ENCODE measurements at regions not wholly inside any gene's neighbourhood (a gene's known extent, or its start where the extent isn't known, plus 50 kb on each side); places are given as distances from the start of the nearest gene placed in this dataset.

DNA sequence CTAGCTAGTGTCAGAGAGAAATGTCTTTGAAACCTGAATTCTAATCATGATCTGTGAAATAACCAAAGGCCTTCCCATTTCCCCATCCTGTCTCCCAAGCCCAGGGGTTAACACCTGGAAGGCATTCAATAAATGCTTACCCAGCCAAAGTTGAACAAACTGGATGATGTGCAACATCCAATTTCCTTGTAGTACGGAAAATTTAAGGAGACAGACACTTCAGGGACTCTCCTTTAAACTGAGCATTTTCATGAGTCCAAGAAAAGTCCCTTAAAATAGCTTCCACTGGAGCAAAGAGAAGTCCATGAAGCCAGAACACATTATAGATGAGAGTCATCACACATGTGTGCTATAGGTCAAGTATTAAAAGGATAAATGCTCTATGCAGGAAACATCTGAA is 271.2 kb downstream of the RAB28 start:
- TF ChIP-seq, protein P1, sequence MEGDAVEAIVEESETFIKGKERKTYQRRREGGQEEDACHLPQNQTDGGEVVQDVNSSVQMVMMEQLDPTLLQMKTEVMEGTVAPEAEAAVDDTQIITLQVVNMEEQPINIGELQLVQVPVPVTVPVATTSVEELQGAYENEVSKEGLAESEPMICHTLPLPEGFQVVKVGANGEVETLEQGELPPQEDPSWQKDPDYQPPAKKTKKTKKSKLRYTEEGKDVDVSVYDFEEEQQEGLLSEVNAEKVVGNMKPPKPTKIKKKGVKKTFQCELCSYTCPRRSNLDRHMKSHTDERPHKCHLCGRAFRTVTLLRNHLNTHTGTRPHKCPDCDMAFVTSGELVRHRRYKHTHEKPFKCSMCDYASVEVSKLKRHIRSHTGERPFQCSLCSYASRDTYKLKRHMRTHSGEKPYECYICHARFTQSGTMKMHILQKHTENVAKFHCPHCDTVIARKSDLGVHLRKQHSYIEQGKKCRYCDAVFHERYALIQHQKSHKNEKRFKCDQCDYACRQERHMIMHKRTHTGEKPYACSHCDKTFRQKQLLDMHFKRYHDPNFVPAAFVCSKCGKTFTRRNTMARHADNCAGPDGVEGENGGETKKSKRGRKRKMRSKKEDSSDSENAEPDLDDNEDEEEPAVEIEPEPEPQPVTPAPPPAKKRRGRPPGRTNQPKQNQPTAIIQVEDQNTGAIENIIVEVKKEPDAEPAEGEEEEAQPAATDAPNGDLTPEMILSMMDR (conservative IDR thresholded peaks at IDR 0.05), result no peak
- TF ChIP-seq EZH2 (IDR thresholded peaks at IDR 0.05; ENCODE audit: low read depth), result no peak

Measured in PC-9 (cell line).